Kidney epithelial cell (primary cell): ENCODE measurements at regions not wholly inside any gene's neighbourhood (a gene's known extent, or its start where the extent isn't known, plus 50 kb on each side); places are given as distances from the start of the nearest gene placed in this dataset.

Source experiments
- DNase-seq: peaks from one replicate; pipeline ENCODE4 v3.0.0-alpha.2; 2010; ENCODE audit warnings: low read depth
- H3K27me3 ChIP-seq: 2 replicates; pipeline ENCODE4 v1.6.0; 2011; ENCODE audit warnings: low read length; ENCODE audit not compliant: control insufficient read depth, insufficient read depth
- H3K36me3 ChIP-seq: 2 replicates; pipeline ENCODE4 v1.5.1; 2011; ENCODE audit warnings: low read length; ENCODE audit not compliant: control insufficient read depth, insufficient read depth
- H3K4me3 ChIP-seq: 2 replicates; pipeline ENCODE4 v1.5.1; 2011; ENCODE audit warnings: low read depth, mild to moderate bottlenecking, control low read depth, low read length
- TF ChIP-seq, protein P1 (sequence below): IDR thresholded peaks from 2 replicates; pipeline ENCODE4 v1.5.1; 2011; ENCODE audit warnings: mild to moderate bottlenecking, moderate library complexity, low read length, control low read depth, inconsistent platforms; ENCODE audit not compliant: insufficient read depth, poor library complexity, severe bottlenecking

DNA sequence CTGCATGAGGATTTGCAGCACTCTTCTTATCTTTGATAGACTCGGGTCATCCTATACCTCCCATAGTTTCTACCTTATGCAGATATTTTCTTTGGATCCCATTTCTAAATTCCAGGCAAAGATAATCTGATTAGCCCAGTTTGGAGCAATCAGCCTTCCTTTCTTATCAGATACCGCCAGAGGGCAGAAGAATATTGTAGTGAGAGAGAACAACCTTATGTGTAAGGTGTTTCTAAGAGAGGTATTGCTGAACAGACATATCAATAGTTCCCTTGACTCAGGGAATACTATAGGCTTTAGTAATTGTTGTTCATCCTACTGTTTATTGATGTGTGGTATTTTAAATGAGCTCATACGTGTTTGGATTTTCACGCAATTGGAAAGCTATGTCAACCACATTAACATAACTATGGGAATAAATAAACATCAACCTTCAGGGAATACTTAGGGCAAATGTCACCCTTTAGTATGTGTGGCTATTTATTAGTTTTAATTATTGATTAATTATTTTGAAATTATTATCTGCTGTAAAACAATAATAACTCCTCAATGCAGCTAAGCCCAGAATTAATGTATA, 1435.2 kb upstream of the CDH9 start:
- Histone ChIP-seq H3K36me3 (no peaks in the 10 kb centered on the region), H3K27me3 (no peaks in the 10 kb centered on the region), H3K4me3 (no peak overlapping the region)
- TF ChIP-seq, protein P1, sequence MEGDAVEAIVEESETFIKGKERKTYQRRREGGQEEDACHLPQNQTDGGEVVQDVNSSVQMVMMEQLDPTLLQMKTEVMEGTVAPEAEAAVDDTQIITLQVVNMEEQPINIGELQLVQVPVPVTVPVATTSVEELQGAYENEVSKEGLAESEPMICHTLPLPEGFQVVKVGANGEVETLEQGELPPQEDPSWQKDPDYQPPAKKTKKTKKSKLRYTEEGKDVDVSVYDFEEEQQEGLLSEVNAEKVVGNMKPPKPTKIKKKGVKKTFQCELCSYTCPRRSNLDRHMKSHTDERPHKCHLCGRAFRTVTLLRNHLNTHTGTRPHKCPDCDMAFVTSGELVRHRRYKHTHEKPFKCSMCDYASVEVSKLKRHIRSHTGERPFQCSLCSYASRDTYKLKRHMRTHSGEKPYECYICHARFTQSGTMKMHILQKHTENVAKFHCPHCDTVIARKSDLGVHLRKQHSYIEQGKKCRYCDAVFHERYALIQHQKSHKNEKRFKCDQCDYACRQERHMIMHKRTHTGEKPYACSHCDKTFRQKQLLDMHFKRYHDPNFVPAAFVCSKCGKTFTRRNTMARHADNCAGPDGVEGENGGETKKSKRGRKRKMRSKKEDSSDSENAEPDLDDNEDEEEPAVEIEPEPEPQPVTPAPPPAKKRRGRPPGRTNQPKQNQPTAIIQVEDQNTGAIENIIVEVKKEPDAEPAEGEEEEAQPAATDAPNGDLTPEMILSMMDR, result peak; percentile 43
- peak; percentile 2 for DNase-seq

DNA sequence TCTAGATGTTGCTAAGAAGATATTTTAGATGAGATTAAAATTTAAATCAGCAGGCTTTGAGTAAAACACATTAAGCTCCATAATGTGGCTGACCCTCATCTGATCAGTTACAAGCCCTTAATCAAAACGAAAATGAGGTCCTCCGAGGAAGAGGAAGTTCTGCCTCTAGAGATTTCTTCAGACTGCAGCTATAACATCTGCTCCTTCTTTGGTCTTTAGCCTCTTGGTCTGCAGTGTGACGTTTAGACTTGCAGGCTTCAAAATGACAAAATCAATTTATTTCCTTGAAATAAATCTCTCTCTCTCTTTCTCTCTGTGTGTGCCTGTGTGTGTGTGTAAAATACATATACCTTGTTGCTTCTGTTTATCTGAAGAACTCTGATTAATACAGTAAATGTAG, 1429.8 kb upstream of the CDH9 start:
- DNase-seq, result no peak
- no peaks in the 10 kb centered on the region for H3K36me3 ChIP-seq
- no peak overlapping the region for H3K4me3 ChIP-seq
- TF ChIP-seq, protein P1, result no peak
- no peaks in the 10 kb centered on the region for H3K27me3 ChIP-seq

DNA sequence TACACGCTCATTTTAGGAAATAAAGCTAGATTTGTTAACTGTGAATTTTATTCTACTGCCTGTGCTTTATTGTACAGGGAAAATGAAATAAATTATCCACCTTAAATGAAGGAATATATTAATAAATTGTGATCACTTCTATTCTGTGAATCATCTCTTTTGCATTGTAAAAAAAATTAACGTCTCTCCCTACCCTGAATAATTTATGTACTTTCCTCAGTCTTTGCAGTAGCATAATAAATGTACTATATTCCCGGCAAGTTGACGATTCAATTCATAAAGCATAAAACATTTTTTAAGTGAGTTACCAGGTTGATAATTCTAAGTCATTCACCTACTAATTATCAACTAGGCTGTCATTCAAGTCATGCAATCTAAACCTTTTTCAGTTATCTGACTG, 1425.3 kb upstream of the CDH9 start:
- TF ChIP-seq, protein P1, result no peak
- DNase-seq, result no peak
- H3K36me3 ChIP-seq, result no peaks in the 10 kb centered on the region
- H3K27me3 ChIP-seq, result no peaks in the 10 kb centered on the region
- H3K4me3 ChIP-seq, result no peak overlapping the region

DNA sequence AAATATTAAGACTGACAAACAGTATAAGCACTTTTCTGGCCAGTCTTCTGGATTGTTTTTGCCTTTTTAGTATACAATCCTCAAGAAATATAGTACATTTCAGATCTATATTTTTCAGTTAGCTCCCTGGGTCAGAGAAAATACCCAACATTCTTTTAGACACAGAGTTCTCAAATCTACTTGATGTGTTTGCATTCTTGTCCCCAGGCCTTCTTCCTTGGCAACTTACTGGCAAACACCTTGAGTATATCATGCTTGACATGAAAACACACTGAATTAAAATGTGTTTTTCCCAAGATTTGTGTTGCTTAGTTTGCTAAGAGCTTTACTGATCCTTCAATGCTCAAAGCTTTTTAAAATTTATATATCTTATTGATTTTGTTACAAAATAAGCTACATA, 1413.1 kb upstream of the CDH9 start:
- TF ChIP-seq, protein P1, result no peak
- DNase-seq, result no peak
- Histone ChIP-seq H3K4me3 (no peak overlapping the region), H3K27me3 (no peaks in the 10 kb centered on the region), H3K36me3 (no peaks in the 10 kb centered on the region)

DNA sequence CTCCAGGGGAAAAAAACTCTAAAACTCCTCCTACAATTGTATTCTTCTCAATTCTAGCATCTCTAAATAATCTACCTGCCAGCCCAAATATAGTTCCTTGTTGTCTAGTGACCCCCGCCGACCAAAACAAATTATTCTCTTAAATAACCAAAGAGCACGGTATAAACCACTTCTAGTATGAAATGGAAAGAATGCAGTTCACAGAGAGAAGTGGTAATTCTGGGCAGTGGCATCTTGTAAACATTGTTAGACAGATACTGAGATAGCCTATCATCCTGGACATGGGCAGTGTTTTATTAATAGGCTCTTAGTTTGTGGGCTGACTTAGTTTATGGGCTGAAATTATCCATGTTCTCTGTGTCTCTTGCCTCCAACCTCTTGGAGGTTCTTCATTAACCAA, 1412.6 kb upstream of the CDH9 start:
- Histone ChIP-seq H3K4me3 (no peak overlapping the region), H3K36me3 (no peaks in the 10 kb centered on the region), H3K27me3 (no peaks in the 10 kb centered on the region)
- TF ChIP-seq, protein P1, result no peak
- DNase-seq, result no peak

DNA sequence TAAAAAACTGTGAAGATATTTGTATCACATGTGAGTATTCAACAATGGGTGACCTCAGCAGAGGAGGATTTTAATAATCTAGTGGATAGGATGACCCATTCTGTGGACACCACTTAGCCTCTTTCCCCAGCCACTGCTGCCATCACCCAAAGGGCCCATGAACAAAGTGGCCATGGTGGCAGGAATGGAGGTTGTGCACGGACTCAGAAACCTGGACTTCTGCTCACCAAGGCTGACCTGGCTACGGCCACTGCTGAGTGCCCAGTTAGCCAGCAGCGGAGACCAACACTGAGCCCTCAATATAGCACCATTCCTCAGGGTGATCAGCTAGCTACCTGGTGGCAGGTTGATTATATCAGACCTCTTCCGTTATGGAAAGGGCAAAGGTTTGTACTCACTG, 1410.4 kb upstream of the CDH9 start:
- no peaks in the 10 kb centered on the region for H3K27me3 ChIP-seq
- no peak overlapping the region for H3K4me3 ChIP-seq
- TF ChIP-seq, protein P1, result no peak
- DNase-seq, result no peak
- H3K36me3 ChIP-seq, result no peaks in the 10 kb centered on the region
